Choroid plexus epithelial cell (primary cell): ENCODE measurements at regions not wholly inside any gene's neighbourhood (a gene's known extent, or its start where the extent isn't known, plus 50 kb on each side); places are given as distances from the start of the nearest gene placed in this dataset.
A peak's percentile ranks its signal among the peaks of the same experiment; 100 is the strongest.

Source experiments
- DNase-seq: peaks from one replicate; pipeline ENCODE4 v3.0.0-alpha.2; 2010; ENCODE audit warnings: low read depth
- H3K4me3 ChIP-seq: 2 replicates; pipeline ENCODE4 v1.5.1; 2011; ENCODE audit warnings: low read depth, mild to moderate bottlenecking, control low read depth, low read length, moderate library complexity
- CTCF ChIP-seq: conservative IDR thresholded peaks from 2 replicates; pipeline ENCODE4 v1.5.1; 2011; ENCODE audit warnings: low read depth, mild to moderate bottlenecking, control low read depth, inconsistent platforms, low read length, moderate library complexity

GRCh38 chr21:25426580-25426979 lies 180.7 kb downstream of the MRPL39 start:
- no peak for DNase-seq
- TF ChIP-seq CTCF = no peak
- no peak overlapping the region for H3K4me3 ChIP-seq

GRCh38 chr21:25425156-25425555 lies 182.1 kb downstream of the MRPL39 start:
- no peak for DNase-seq
- no peak overlapping the region for H3K4me3 ChIP-seq
- TF ChIP-seq CTCF = no peak

- no peak for DNase-seq
- no peak overlapping the region for H3K4me3 ChIP-seq
- TF ChIP-seq CTCF = no peak
Measured at GRCh38 chr21:25424634-25425033, 182.6 kb downstream of the MRPL39 start.

GRCh38 chr21:25424048-25424447 lies 183.2 kb downstream of the MRPL39 start:
- no peak for TF ChIP-seq CTCF
- no peak overlapping the region for H3K4me3 ChIP-seq
- DNase-seq = no peak

GRCh38 chr21:25422610-25423608 lies 184.4 kb downstream of the MRPL39 start:
- H3K4me3 ChIP-seq = no peak overlapping the region
- TF ChIP-seq CTCF = no peak
- no peak for DNase-seq

- TF ChIP-seq CTCF = peak; percentile 81
- H3K4me3 ChIP-seq = no peak overlapping the region
- peak; percentile 82 for DNase-seq
Measured at GRCh38 chr21:25421321-25422028, 185.8 kb downstream of the MRPL39 start.
